H1 (cell line): ENCODE measurements at regions not wholly inside any gene's neighbourhood (a gene's known extent, or its start where the extent isn't known, plus 50 kb on each side); places are given as distances from the start of the nearest gene placed in this dataset.

ENCODE experiments used
- CTCF ChIA-PET: fragments of 300-600 bp; sonication (Branson Sonifier 250); formaldehyde crosslinking; loops from one replicate; lab custom pipeline; 2021; ENCODE audit not compliant: partially characterized antibody; lab: Charles Lee
- POLR2A ChIA-PET: fragments of 300-600 bp; sonication (Branson Sonifier 250); formaldehyde crosslinking; loops from one replicate; lab custom pipeline; 2021; ENCODE audit warnings: inconsistent platforms; ENCODE audit not compliant: partially characterized antibody; lab: Charles Lee
- DNase-seq, 2 experiments: peaks; one replicate each; pipeline versions ENCODE4 v3.0.0 to v3.0.0-alpha.2; 2010 to 2022; ENCODE audit warnings: low spot score in 2 of 2, low read depth in 1 of 2, mixed read lengths in 1 of 2
- FAIRE-seq: peaks from 2 replicates; lab custom pipeline; 2011; peaks lifted over from hg19 to GRCh38; lab: Jason Lieb, UNC
- H2AFZ ChIP-seq: 2 replicates; pipeline ENCODE4 v1.8.1; 2012; ENCODE audit warnings: low read length, inconsistent platforms
- H2AK5ac ChIP-seq: 2 replicates; pipeline ENCODE4 v1.6.1; 2013; ENCODE audit warnings: low read depth, low read length
- H2BK120ac ChIP-seq: replicated peaks from 2 replicates; pipeline ENCODE3; 2013; ENCODE audit warnings: low read depth, low read length, inconsistent platforms
- H2BK12ac ChIP-seq: 2 replicates; pipeline ENCODE4 v1.6.1; 2013; ENCODE audit warnings: low read depth, low read length
- H2BK15ac ChIP-seq: 2 replicates; pipeline ENCODE4 v1.6.1; 2013; ENCODE audit warnings: low read length
- H2BK20ac ChIP-seq: 2 replicates; pipeline ENCODE4 v1.6.1; 2013; ENCODE audit warnings: low read length
- H2BK5ac ChIP-seq: 2 replicates; pipeline ENCODE4 v1.6.1; 2013; ENCODE audit warnings: low read depth, low read length
- H3K14ac ChIP-seq: 2 replicates; pipeline ENCODE4 v1.6.1; 2013; ENCODE audit warnings: inconsistent platforms; ENCODE audit not compliant: insufficient read length
- H3K18ac ChIP-seq: 2 replicates; pipeline ENCODE4 v1.6.1; 2013; ENCODE audit warnings: low read length; ENCODE audit errors: extremely low read depth
- H3K23ac ChIP-seq: 2 replicates; pipeline ENCODE4 v1.6.1; 2013; ENCODE audit warnings: inconsistent platforms; ENCODE audit not compliant: insufficient read length
- H3K23me2 ChIP-seq: 2 replicates; pipeline ENCODE4 v1.6.1; 2013; ENCODE audit warnings: low read depth, low read length
- H3K27ac ChIP-seq: 2 replicates; pipeline ENCODE4 v1.6.1; 2011; ENCODE audit warnings: low read depth, low read length, inconsistent platforms
- H3K27me3 ChIP-seq, 4 experiments: replicated peaks in 1 of 4; 1 replicate in 1 of 4; 2 replicates in 3 of 4; pipeline versions ENCODE4 v1.6.1 to v1.8.1; 2011 to 2013; ENCODE audit warnings: low read length in 3 of 4, mild to moderate bottlenecking in 3 of 4, inconsistent platforms in 2 of 4, mixed read lengths in 2 of 4, moderate library complexity in 1 of 4; ENCODE audit not compliant: control insufficient read depth in 3 of 4, insufficient read depth in 3 of 4; ENCODE audit errors: extremely low read depth in 1 of 4
- H3K36me3 ChIP-seq, 4 experiments: 2 replicates each; pipeline versions ENCODE4 v1.6.1 to v1.8.1; 2011 to 2013; ENCODE audit warnings: mild to moderate bottlenecking in 4 of 4, low read length in 3 of 4, moderate library complexity in 2 of 4, control low read depth in 1 of 4, inconsistent platforms in 1 of 4; ENCODE audit not compliant: insufficient read depth in 4 of 4, control insufficient read depth in 2 of 4
- H3K4ac ChIP-seq: replicated peaks from 2 replicates; pipeline ENCODE3; 2013; ENCODE audit warnings: low read length, low read depth, mixed read lengths, inconsistent platforms; ENCODE audit not compliant: insufficient read length
- H3K4me1 ChIP-seq, 4 experiments: replicated peaks in 1 of 4; 1 replicate in 1 of 4; 2 replicates in 3 of 4; pipeline versions ENCODE4 v1.6.1 to v1.8.1; 2011 to 2013; ENCODE audit warnings: low read length in 3 of 4, inconsistent platforms in 2 of 4, mixed read lengths in 1 of 4; ENCODE audit not compliant: insufficient read depth in 4 of 4, control insufficient read depth in 3 of 4
- H3K4me2 ChIP-seq, 2 experiments: 2 replicates each; pipeline versions ENCODE4 v1.6.1 to v1.8.1; 2011 to 2013; ENCODE audit warnings: low read depth in 2 of 2, low read length in 2 of 2, control low read depth in 1 of 2, inconsistent platforms in 1 of 2, mild to moderate bottlenecking in 1 of 2; ENCODE audit not compliant: insufficient read depth in 1 of 2
- H3K4me3 ChIP-seq, 4 experiments: fragments of 200-600, 300-600 bp in 1 of 4; sonication (generic), shearing (Covaris generic), sonication (Bioruptor Twin) in 1 of 4; 2 replicates each; pipeline versions ENCODE4 v1.5.1 to v1.8.1; 2011 to 2016; ENCODE audit warnings: low read length in 4 of 4, low read depth in 3 of 4, control low read depth in 2 of 4, inconsistent platforms in 2 of 4, mild to moderate bottlenecking in 2 of 4, mixed read lengths in 1 of 4, moderate library complexity in 1 of 4; ENCODE audit not compliant: insufficient read depth in 2 of 4; ENCODE audit errors: extremely low read depth in 1 of 4
- H3K56ac ChIP-seq: replicated peaks from 2 replicates; pipeline ENCODE3; 2013; ENCODE audit warnings: low read depth, mild to moderate bottlenecking, mixed read lengths, low read length, inconsistent platforms; ENCODE audit not compliant: insufficient read length
- H3K79me1 ChIP-seq: 2 replicates; pipeline ENCODE4 v1.6.1; 2013; ENCODE audit warnings: low read depth, low read length, control low read depth
- H3K79me2 ChIP-seq, 2 experiments: 2 replicates each; pipeline versions ENCODE4 v1.6.1 to v1.8.1; 2012 to 2013; ENCODE audit warnings: low read length in 2 of 2, mild to moderate bottlenecking in 2 of 2, inconsistent platforms in 1 of 2; ENCODE audit not compliant: insufficient read depth in 2 of 2, control insufficient read depth in 1 of 2
- H3K9ac ChIP-seq, 4 experiments: replicated peaks in 1 of 4; 1 replicate in 1 of 4; 2 replicates in 3 of 4; pipeline versions ENCODE4 v1.6.1 to v1.8.1; 2011 to 2013; ENCODE audit warnings: low read depth in 3 of 4, low read length in 3 of 4, control low read depth in 2 of 4, mild to moderate bottlenecking in 2 of 4, moderate library complexity in 2 of 4, inconsistent platforms in 1 of 4; ENCODE audit errors: extremely low read depth in 1 of 4
- H3K9me3 ChIP-seq, 2 experiments: 2 replicates each; pipeline versions ENCODE4 v1.6.1 to v1.8.1; 2012 to 2013; ENCODE audit warnings: mild to moderate bottlenecking in 2 of 2, moderate library complexity in 2 of 2, control low read depth in 1 of 2, inconsistent platforms in 1 of 2, low read depth in 1 of 2, low read length in 1 of 2, mixed read lengths in 1 of 2; ENCODE audit not compliant: insufficient read depth in 2 of 2
- H4K20me1 ChIP-seq, 2 experiments: replicated peaks in 1 of 2; 2 replicates each; pipeline versions ENCODE3 to v1.8.1; 2011 to 2013; ENCODE audit warnings: inconsistent platforms in 2 of 2, low read length in 2 of 2, mild to moderate bottlenecking in 1 of 2; ENCODE audit not compliant: insufficient read depth in 2 of 2, control insufficient read depth in 1 of 2
- H4K5ac ChIP-seq: 2 replicates; pipeline ENCODE4 v1.6.1; 2013; ENCODE audit warnings: low read length, low read depth, mixed read lengths, inconsistent platforms; ENCODE audit not compliant: insufficient read length
- H4K8ac ChIP-seq: 2 replicates; pipeline ENCODE4 v1.8.0; 2013; ENCODE audit warnings: mild to moderate bottlenecking, moderate library complexity, low read length, inconsistent platforms; ENCODE audit not compliant: insufficient read depth; ENCODE audit errors: extremely low read depth
- H4K91ac ChIP-seq: replicated peaks from 2 replicates; pipeline ENCODE3; 2013; ENCODE audit warnings: low read length, mixed read lengths, inconsistent platforms; ENCODE audit not compliant: insufficient read length
- BACH1 ChIP-seq: IDR thresholded peaks from 2 replicates; pipeline ENCODE4 v1.6.1; 2012; ENCODE audit warnings: low read length, improper control_type of control experiment
- BCL11A ChIP-seq, 2 experiments: IDR thresholded peaks; one replicate each; pipeline ENCODE4 v1.6.1; 2011; ENCODE audit warnings: low read depth in 2 of 2, low read length in 2 of 2, mild to moderate bottlenecking in 2 of 2
- CREB1 ChIP-seq: IDR thresholded peaks from 2 replicates; pipeline ENCODE4 v1.6.1; 2012; ENCODE audit warnings: inconsistent platforms
- KDM4A ChIP-seq: IDR thresholded peaks from one replicate; pipeline ENCODE4 v1.7.1; 2012; ENCODE audit warnings: low read depth, mild to moderate bottlenecking, moderate library complexity, low read length, inconsistent platforms; ENCODE audit not compliant: severe bottlenecking
- RBBP5 ChIP-seq: IDR thresholded peaks from 2 replicates; pipeline ENCODE4 v1.7.1; 2012; ENCODE audit warnings: low read depth, mild to moderate bottlenecking, inconsistent platforms, low read length, moderate library complexity, borderline replicate concordance
- SIX5 ChIP-seq: IDR thresholded peaks from 2 replicates; pipeline ENCODE4 v1.6.1; 2011; ENCODE audit warnings: mild to moderate bottlenecking, low read depth, low read length
- SUZ12 ChIP-seq: fragments of 200-600 bp; sonication (generic); IDR thresholded peaks from 2 replicates; pipeline ENCODE4 v1.6.1; 2012; ENCODE audit warnings: mild to moderate bottlenecking, inconsistent platforms, low read length, moderate library complexity, mixed read lengths
- WGBS, 2 experiments: shearing (Covaris generic) in 1 of 2; methylation state at CpG; one replicate each; pipeline versions ENCODE4 v1.1.6 to v1.1.7; 2013 to 2015; ENCODE audit warnings: low lambda C conversion rate in 2 of 2, mixed read lengths in 2 of 2, inconsistent platforms in 1 of 2, low coverage in 1 of 2, missing lambda C conversion rate in 1 of 2; ENCODE audit not compliant: insufficient replicate concordance in 2 of 2, insufficient coverage in 1 of 2, insufficient read length in 1 of 2; ENCODE audit errors: extremely low coverage in 1 of 2, missing lambda C conversion rate in 1 of 2; 5-methylcytosine and 5-hydroxymethylcytosine counted together

DNA sequence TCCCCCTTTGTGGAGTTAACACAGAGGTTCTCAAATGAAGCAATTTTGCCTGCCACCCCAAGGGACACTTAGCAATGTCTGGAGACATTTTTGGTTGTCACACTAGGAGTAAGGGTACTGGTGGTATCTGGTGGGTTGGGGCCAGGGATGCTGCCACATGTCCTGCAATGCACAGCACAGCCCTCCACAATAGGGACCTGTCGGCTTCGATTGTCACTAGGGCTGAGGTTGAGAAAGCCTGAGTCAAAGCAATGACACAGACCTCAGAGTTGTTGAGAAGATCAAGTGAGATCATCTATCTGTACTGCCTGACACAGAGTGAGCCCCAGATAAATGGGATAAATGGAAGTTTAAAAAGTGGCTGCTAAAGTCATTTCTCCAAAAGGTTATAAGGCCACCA, 249.2 kb upstream of the KLF4 start:
- no peak overlapping the region for H3K23ac ChIP-seq

More for the DNA sequence above, 249.2 kb upstream of the KLF4 start:
- Histone ChIP-seq H2BK12ac (peak overlapping the region; percentile 68; the same call in 1 of the 2 replicates), H4K5ac (no peak overlapping the region), H3K36me3 (no peaks in the 10 kb centered on the region), H3K9ac (no peak overlapping the region), H2BK120ac (peak overlapping the region; percentile 38), H4K8ac (no peak overlapping the region), H2BK20ac (peak overlapping the region; percentile 86), H3K4me1 (no peaks in the 10 kb centered on the region), H3K14ac (no peak overlapping the region), H3K79me1 (no peaks in the 10 kb centered on the region), H3K18ac (peak overlapping the region; percentile 62; the same call in 1 of the 2 replicates), H3K4ac (no peak overlapping the region), H3K9me3 (no peaks in the 10 kb centered on the region), H3K56ac (no peak overlapping the region), H3K27ac (no peak overlapping the region), H4K20me1 (no peaks in the 10 kb centered on the region), H3K4me2 (no peak overlapping the region), H2AK5ac (0 out of 2 replicates have a peak overlapping the region, but pooled peaks have one; percentile 86), H2BK5ac (peak overlapping the region; percentile 88; the same call in 1 of the 2 replicates), H4K91ac (peak overlapping the region; percentile 81), H2AFZ (0 out of 2 replicates have a peak overlapping the region, but pooled peaks have one; percentile 70), H3K4me3 (no peak overlapping the region), H3K27me3 (no peaks in the 10 kb centered on the region), H2BK15ac (no peak overlapping the region; the same call in 1 of the 2 replicates), H3K79me2 (no peaks in the 10 kb centered on the region), H3K23me2 (no peaks in the 10 kb centered on the region)
- no peak for FAIRE-seq
- ChIA-PET CTCF (interaction anchor here (0.7 kb wide), 1 partner anchor 12 kb away, joined by 3 read pairs; no protein-coding TSS in a partner anchor), POLR2A (interaction anchor here (1.1 kb wide), 1 partner anchor 11 kb away, joined by 3 read pairs; no protein-coding TSS in a partner anchor)
- TF ChIP-seq CREB1, result no peak
- no peak for TF ChIP-seq KDM4A
- no peak for TF ChIP-seq SIX5
- no peak for TF ChIP-seq BACH1
- no peak for TF ChIP-seq RBBP5
- no peak for TF ChIP-seq SUZ12
- no peak for TF ChIP-seq BCL11A (IDR thresholded peaks at IDR 0.05; ENCODE audit: low read depth in 2 of 2, low read length in 2 of 2)
- WGBS, 2 experiments, result 100% methylated on average over 2 of the region's 2 CpGs; no CpG with 5 or more reads in 1 of the 2 experiments
- no peak for DNase-seq
